Peyer's patch (tissue), 4 donors: ENCODE measurements at regions not wholly inside any gene's neighbourhood (a gene's known extent, or its start where the extent isn't known, plus 50 kb on each side); places are given as distances from the start of the nearest gene placed in this dataset.

Experiments used
- DNase-seq, 3 donors: peaks; one replicate each; pipeline ENCODE4 v3.0.0-alpha.2; 2017 to 2019
- H3K27ac ChIP-seq, 4 donors: fragments of 200-600 bp; sonication (generic); one replicate each; pipeline ENCODE4 v1.5.1; 2016 to 2019
- H3K27me3 ChIP-seq, 2 donors: fragments of 200-600 bp; sonication (generic); one replicate each; pipeline ENCODE4 v1.5.1; 2019
- H3K36me3 ChIP-seq, 3 donors: fragments of 200-600 bp; sonication (generic); one replicate each; pipeline ENCODE4 v1.5.1; 2016 to 2019
- H3K4me1 ChIP-seq, 4 donors: fragments of 200-600 bp; sonication (generic); one replicate each; pipeline ENCODE4 v1.5.1; 2016 to 2019
- H3K4me3 ChIP-seq, 4 donors: fragments of 200-600 bp; sonication (generic); 1 replicate in 3 of 4; 2 replicates in 1 of 4; pipeline ENCODE4 v1.5.1; 2016 to 2019; ENCODE audit warnings: mild to moderate bottlenecking in 1 of 4
- H3K9me3 ChIP-seq, 4 donors: fragments of 200-600 bp; sonication (generic); one replicate each; pipeline ENCODE4 v1.5.1; 2016 to 2019; ENCODE audit warnings: mild to moderate bottlenecking in 1 of 4
- CTCF ChIP-seq, 6 experiments: fragments of 450-650 bp in 4 of 6; fragments of 200-600 bp in 2 of 6; sonication (generic) in 1 of 6; IDR thresholded peaks; one replicate each; pipeline ENCODE4 v1.5.1; 2017 to 2019; ENCODE audit warnings: antibody characterized with exemption in 6 of 6, mild to moderate bottlenecking in 3 of 6, moderate library complexity in 1 of 6
- POLR2A ChIP-seq, 2 donors: fragments of 450-650 bp; IDR thresholded peaks; one replicate each; pipeline ENCODE4 v1.5.1; 2017; ENCODE audit warnings: antibody characterized with exemption in 2 of 2, mild to moderate bottlenecking in 2 of 2, moderate library complexity in 2 of 2

- Histone ChIP-seq H3K9me3 (no peaks in the 10 kb centered on the region), H3K27me3 (no peaks in the 10 kb centered on the region), H3K4me3 (no peak overlapping the region), H3K36me3 (no peaks in the 10 kb centered on the region), H3K4me1 (no peaks in the 10 kb centered on the region), H3K27ac (no peak overlapping the region)
- TF ChIP-seq POLR2A (IDR thresholded peaks at IDR 0.05), result no peak
- no peak for TF ChIP-seq CTCF (IDR thresholded peaks at IDR 0.05)
- no peak for DNase-seq
These were observed 148.5 kb upstream of the SATB2 start for GRCh38 chr2:199606193-199606780.

DNA sequence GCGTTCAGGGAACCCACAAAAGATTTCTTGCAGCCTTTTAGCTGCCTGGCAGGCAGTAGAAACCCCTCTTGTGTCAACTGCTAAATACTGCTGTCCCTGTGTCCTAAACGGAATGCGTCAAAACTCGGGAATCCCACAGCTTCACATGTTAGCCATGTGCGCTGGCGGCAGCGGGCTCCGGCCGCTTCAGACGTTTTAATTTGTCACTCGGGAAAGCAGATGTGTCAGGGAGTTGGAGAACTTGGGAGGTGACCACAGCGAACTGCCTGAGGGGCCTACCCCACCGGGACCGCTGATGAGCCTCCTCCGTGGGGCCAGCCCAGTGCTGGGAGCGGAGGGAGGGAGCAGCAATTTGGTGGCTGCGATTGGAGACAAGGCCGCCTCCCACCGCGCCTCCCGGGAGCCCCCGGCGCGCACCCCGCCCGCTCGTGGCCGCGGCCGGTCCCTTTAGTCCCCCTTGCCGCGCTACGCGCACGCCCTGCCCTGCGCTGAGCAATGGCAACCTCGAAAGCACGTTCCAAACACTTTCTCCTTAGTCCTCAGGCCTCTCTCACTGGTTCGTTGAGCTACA is 146.1 kb upstream of the SATB2 start:
- Histone ChIP-seq H3K36me3 (no peaks in the 10 kb centered on the region), H3K4me3 (no peak overlapping the region), H3K4me1 (no peaks in the 10 kb centered on the region), H3K9me3 (no peaks in the 10 kb centered on the region), H3K27ac (no peak overlapping the region), H3K27me3 (no peaks in the 10 kb centered on the region)
- no peak for DNase-seq
- TF ChIP-seq CTCF (IDR thresholded peaks at IDR 0.05) (no peak), POLR2A (IDR thresholded peaks at IDR 0.05) (no peak)

DNA sequence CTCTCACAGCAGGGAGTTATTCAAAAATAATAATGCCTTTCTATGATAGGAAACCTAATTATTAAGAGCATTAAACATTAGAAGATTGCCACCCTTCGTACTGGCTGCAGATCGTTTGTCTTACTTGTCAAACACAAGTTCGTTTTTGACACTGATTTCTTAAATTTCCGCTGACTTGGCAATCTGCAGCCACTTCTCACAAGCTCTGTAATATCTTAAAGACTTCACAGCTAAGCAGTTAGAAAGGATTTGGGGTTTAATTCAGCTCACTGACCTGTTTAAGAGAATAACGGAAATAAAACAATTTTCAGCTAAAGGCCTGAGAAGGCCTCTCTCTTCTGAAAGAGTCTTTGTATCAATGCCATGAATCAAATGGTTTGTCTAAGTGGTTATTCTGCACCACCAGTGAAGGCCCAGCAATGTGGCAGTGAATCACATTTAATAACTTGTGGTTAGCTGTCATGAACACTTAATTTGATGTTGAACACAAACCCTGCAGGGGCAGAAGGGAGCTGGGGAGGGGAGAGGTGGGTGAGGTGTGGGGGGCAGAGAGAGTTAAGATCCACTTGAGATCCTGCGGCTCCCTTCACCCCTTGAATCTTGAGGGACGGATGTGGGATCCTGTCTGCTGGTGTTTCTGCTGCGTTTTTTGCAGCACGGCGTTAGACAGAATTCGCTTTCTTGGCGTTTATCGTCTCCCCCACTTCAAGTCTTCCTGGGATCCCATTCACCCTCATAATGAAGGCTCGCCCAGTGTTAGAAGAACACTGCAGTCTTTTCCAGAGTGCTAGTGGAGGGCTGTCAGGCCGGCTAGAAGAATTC is 145.4 kb upstream of the SATB2 start:
- DNase-seq, result no peak
- TF ChIP-seq CTCF (IDR thresholded peaks at IDR 0.05), result no peak
- TF ChIP-seq POLR2A (IDR thresholded peaks at IDR 0.05), result no peak

DNA sequence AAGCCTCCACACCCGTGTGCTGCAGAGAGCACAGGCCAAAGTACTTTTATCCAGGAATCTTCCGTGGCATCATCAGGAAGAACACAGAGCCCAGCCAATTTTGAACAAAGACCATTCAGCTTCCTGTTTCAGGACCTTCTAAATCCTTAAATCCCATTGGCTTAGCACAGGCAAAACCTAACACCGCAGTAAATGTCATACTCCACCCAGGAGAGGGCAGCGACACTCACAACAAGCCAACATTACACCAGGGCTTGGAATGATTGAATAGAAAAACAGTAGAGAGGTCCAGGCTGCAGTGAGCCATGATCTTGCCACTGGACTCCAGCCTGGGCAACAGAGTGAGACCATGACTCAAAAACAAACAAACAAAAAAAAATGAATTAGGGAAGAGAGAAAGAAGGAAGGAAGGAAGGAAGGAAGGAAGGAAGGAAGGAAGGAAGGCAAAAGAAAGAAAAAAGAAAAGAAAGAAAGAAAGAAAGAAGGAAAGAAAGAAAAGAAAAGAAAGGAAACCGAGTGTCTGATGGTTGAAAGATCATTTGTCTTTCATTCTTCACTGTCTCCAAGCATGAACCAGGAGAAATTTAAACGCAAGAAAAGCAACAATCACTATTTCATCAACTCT is 144.6 kb upstream of the SATB2 start:
- no peak for DNase-seq
- Histone ChIP-seq H3K4me3 (no peak overlapping the region), H3K36me3 (no peaks in the 10 kb centered on the region), H3K27me3 (no peaks in the 10 kb centered on the region), H3K4me1 (no peaks in the 10 kb centered on the region), H3K9me3 (no peaks in the 10 kb centered on the region), H3K27ac (no peak overlapping the region)
- TF ChIP-seq POLR2A (IDR thresholded peaks at IDR 0.05) (no peak), CTCF (IDR thresholded peaks at IDR 0.05) (peak in 2 of 6 experiments; percentile 10 to 22)

More for the DNA sequence above, 145.4 kb upstream of the SATB2 start:
- no peak overlapping the region for H3K27ac ChIP-seq
- no peak overlapping the region for H3K4me3 ChIP-seq
- H3K36me3 ChIP-seq, result no peaks in the 10 kb centered on the region
- H3K4me1 ChIP-seq, result no peaks in the 10 kb centered on the region
- H3K27me3 ChIP-seq, result no peaks in the 10 kb centered on the region
- H3K9me3 ChIP-seq, result no peaks in the 10 kb centered on the region

GRCh38 chr2:199596549-199596948 is 138.8 kb upstream of the SATB2 start:
- no peaks in the 10 kb centered on the region for H3K36me3 ChIP-seq
- DNase-seq, result no peak
- no peaks in the 10 kb centered on the region for H3K4me1 ChIP-seq
- no peaks in the 10 kb centered on the region for H3K9me3 ChIP-seq
- no peak overlapping the region for H3K27ac ChIP-seq
- TF ChIP-seq CTCF (IDR thresholded peaks at IDR 0.05) (peak in 4 of 6 experiments; percentile 29 to 53 (median 38)), POLR2A (IDR thresholded peaks at IDR 0.05) (no peak)
- no peaks in the 10 kb centered on the region for H3K27me3 ChIP-seq
- no peak overlapping the region for H3K4me3 ChIP-seq
